ENCODE measurements at regions not wholly inside any gene's neighbourhood (a gene's known extent, or its start where the extent isn't known, plus 50 kb on each side); places are given as distances from the start of the nearest gene placed in this dataset.

DNA sequence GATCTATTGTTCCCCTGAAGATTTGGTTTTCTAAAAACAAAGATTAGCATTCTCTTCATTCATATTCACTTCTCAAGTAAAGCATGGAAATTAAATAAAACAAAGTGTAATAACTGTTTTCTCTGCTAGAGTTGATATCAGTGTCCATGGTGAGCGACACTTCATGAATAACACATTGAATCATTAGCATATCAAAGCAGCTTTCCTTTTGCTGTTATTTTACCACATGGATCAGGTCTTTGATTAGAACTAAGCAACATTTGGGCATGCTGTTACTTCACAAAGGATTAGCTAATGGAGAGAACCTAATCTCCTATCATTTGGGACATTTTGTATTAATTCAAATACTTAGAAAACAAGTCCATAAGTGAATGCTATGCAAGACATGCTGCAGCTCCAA is 368.8 kb upstream of the CDH19 start:
- TF ChIP-seq, protein P1, sequence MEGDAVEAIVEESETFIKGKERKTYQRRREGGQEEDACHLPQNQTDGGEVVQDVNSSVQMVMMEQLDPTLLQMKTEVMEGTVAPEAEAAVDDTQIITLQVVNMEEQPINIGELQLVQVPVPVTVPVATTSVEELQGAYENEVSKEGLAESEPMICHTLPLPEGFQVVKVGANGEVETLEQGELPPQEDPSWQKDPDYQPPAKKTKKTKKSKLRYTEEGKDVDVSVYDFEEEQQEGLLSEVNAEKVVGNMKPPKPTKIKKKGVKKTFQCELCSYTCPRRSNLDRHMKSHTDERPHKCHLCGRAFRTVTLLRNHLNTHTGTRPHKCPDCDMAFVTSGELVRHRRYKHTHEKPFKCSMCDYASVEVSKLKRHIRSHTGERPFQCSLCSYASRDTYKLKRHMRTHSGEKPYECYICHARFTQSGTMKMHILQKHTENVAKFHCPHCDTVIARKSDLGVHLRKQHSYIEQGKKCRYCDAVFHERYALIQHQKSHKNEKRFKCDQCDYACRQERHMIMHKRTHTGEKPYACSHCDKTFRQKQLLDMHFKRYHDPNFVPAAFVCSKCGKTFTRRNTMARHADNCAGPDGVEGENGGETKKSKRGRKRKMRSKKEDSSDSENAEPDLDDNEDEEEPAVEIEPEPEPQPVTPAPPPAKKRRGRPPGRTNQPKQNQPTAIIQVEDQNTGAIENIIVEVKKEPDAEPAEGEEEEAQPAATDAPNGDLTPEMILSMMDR (IDR thresholded peaks at IDR 0.05; ENCODE audit: low read depth, low read length, poor library complexity, severe bottlenecking): no peak
- TF ChIP-seq EZH2phosphoT487 (IDR thresholded peaks at IDR 0.05; ENCODE audit: borderline replicate concordance, low read length): no peak
